ENCODE measurements at regions not wholly inside any gene's neighbourhood (a gene's known extent, or its start where the extent isn't known, plus 50 kb on each side); places are given as distances from the start of the nearest gene placed in this dataset.
"Not testable (repeated sequence)": the region's sequence is repeated elsewhere in the genome, so short reads cannot be mapped to it uniquely, and the experiment has no call there.

- no peak for DNase-seq
Measured at GRCh38 chr13:99766641-99767045, 204.9 kb downstream of the ZIC5 start.

- DNase-seq, result no peak
Measured at GRCh38 chr13:99765869-99766268, 205.7 kb downstream of the ZIC5 start.

- no peak for DNase-seq
Measured at GRCh38 chr13:99760456-99760855, 211.1 kb downstream of the ZIC5 start.

GRCh38 chr13:99759163-99759552 is 212.4 kb downstream of the ZIC5 start:
- no peak for DNase-seq

GRCh38 chr13:99758460-99759162 is 213.0 kb downstream of the ZIC5 start:
- DNase-seq, result no peak

GRCh38 chr13:99757756-99758459 is 213.7 kb downstream of the ZIC5 start:
- no peak for DNase-seq

- no peak for DNase-seq
Measured at GRCh38 chr13:99756281-99756680, 215.3 kb downstream of the ZIC5 start.

- not testable (repeated sequence) for DNase-seq
Measured at GRCh38 chr13:99754750-99755149, 216.8 kb downstream of the ZIC5 start.

- DNase-seq, result no peak
Measured at GRCh38 chr13:99752373-99752772, 219.2 kb downstream of the ZIC5 start.

- peak; percentile 33 for DNase-seq
Measured at GRCh38 chr13:99751517-99752199, 219.9 kb downstream of the ZIC5 start.

GRCh38 chr13:99750951-99751350 is 220.6 kb downstream of the ZIC5 start:
- DNase-seq, result no peak

- DNase-seq, result no peak
Measured at GRCh38 chr13:99749271-99750019, 222.1 kb downstream of the ZIC5 start.

GRCh38 chr13:99747403-99747710 is 224.2 kb downstream of the ZIC5 start:
- no peak for DNase-seq

- no peak for DNase-seq
Measured at GRCh38 chr13:99746637-99747402, 224.7 kb downstream of the ZIC5 start.

GRCh38 chr13:99743094-99743493 is 228.5 kb downstream of the ZIC5 start:
- no peak for DNase-seq

- DNase-seq, result no peak
Measured at GRCh38 chr13:99741960-99742359, 229.6 kb downstream of the ZIC5 start.

GRCh38 chr13:99740251-99740979 is 231.2 kb downstream of the ZIC5 start:
- DNase-seq, result peak; percentile 13

GRCh38 chr13:99738626-99739025 is 232.9 kb downstream of the ZIC5 start:
- peak; percentile 19 for DNase-seq

- no peak for DNase-seq
Measured at GRCh38 chr13:99737481-99738245, 233.9 kb downstream of the ZIC5 start.

- no peak for DNase-seq
Measured at GRCh38 chr13:99736541-99736940, 235.0 kb downstream of the ZIC5 start.
